ENCODE measurements at regions not wholly inside any gene's neighbourhood (a gene's known extent, or its start where the extent isn't known, plus 50 kb on each side); places are given as distances from the start of the nearest gene placed in this dataset.
"Not testable (repeated sequence)": the region's sequence is repeated elsewhere in the genome, so short reads cannot be mapped to it uniquely, and the experiment has no call there.

GRCh38 chr14:21791749-21792148 lies 118.1 kb upstream of the OR4E1 start:
- FAIRE-seq: no peak

GRCh38 chr14:21788687-21789086 lies 115.1 kb upstream of the OR4E1 start:
- FAIRE-seq: not testable (repeated sequence)

DNA sequence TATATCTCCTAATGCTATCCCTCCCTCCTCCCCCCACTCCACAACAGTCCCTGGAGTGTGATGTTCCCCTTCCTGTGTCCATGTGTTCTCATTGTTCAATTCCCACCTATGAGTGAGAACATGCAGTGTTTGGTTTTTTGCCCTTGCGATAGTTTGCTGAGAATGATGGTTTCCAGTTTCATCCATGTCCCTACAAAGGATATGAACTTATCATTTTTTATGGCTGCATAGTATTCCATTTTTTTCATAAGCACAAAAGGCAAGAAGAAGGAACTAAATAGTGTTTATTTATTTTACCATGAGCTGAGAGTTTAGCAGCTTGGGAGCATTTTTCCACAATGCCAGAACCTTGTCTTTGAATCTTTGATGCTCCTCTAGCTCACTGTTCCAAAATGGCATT lies 113.6 kb upstream of the OR4E1 start:
- not testable (repeated sequence) for FAIRE-seq

GRCh38 chr14:21781543-21781942 lies 107.9 kb upstream of the OR4E1 start:
- no peak for FAIRE-seq

GRCh38 chr14:21780429-21781084 lies 106.9 kb upstream of the OR4E1 start:
- FAIRE-seq: no peak

- FAIRE-seq: no peak
Measured at GRCh38 chr14:21771671-21772070, 98.1 kb upstream of the OR4E1 start.

DNA sequence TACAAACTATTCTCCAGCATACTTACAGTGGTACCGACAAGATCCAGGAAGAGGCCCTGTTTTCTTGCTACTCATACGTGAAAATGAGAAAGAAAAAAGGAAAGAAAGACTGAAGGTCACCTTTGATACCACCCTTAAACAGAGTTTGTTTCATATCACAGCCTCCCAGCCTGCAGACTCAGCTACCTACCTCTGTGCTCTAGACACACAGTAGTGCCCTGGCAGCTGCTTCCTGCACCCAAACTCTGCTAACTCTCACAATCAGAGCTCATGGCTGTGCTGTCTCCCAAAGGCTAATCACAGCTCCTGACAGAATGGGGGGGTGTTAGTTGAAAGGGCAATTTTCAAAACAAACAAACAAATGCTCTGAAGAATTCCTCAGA lies 95.2 kb upstream of the OR4E1 start:
- FAIRE-seq: no peak

DNA sequence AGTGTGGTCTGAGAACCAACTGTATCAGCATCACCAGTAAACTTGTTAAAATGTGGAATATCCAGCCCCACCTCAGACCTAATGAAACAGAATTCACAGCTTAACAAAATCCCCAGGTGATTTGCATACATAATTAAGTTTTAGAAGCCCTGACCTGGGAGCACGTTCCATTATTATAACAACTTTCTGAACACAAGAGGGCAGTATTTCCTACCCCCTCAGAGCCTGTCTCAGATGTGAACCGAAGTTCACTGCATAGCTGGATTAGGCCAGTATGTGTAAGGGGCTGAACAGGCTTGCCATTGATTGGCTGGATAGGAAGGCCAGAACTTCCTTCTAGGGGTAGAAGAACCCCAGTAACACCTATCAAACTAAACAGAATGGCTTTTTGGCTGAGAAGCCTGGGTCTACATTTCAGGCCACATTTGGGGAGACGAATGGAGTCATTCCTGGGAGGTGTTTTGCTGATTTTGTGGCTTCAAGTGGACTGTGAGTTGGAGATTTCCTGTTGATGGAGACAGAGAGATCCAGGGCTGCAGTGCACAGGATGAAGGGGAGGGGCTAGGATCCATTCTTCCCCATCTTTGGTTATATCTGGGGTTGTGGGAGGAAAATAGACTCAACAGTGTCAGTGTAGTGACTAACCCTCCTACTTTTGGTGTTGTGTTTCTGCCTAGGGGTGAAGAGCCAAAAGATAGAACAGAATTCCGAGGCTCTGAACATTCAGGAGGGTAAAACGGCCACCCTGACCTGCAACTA lies 94.7 kb upstream of the OR4E1 start:
- FAIRE-seq: no peak

GRCh38 chr14:21760360-21760759 lies 86.7 kb upstream of the OR4E1 start:
- FAIRE-seq: not testable (repeated sequence)

- FAIRE-seq: no peak
Measured at GRCh38 chr14:21749306-21749868, 75.8 kb upstream of the OR4E1 start.

DNA sequence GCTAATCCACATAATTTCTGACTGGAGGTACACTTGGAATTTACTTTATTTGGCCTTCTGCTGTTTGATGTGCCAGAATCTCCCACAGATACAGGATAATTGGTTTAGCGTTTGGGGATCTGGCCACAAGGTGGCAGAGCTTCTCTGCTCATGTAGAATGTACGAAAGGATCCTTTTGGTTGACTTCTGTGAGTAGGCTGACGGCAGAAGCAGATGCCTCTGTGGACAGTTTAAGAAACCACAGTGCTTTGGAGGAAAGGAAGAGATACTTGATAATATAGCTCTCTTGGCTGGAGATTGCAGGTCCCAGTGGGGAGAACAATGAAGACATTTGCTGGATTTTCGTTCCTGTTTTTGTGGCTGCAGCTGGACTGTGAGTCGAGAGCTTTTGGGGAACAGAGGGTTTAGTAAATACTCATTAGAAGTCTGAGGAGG lies 75.3 kb upstream of the OR4E1 start:
- FAIRE-seq: no peak

DNA sequence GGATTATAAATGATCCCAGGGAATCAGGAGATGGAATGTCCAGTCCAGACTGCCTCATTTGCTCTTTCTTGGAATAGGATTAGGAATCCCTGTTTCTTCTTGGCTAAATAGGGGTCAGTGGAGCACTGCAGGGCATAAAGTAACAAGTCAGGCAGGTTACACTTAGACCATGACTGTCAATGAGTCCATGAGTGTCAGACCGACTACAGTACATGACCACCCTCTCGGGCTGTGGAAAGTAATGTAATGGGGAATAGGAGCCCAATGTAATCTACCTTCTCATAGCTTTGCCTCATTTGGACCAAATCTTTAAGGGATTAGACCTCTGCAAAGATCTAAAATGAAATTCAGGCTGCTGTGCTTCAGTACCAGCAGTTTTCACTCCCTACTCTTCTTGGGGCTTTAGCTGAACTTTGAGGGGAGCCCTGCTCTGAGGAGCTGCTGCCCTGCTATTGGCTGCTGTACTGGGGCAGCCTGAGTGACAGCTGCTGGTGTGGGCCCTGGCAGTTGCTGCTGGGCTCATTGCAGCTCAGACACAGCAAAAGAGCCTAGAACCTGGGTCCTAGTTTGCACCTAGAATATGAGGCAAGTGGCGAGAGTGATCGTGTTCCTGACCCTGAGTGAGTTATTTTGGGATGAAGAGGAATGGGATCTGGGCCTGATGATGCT lies 62.2 kb upstream of the OR4E1 start:
- no peak for FAIRE-seq

DNA sequence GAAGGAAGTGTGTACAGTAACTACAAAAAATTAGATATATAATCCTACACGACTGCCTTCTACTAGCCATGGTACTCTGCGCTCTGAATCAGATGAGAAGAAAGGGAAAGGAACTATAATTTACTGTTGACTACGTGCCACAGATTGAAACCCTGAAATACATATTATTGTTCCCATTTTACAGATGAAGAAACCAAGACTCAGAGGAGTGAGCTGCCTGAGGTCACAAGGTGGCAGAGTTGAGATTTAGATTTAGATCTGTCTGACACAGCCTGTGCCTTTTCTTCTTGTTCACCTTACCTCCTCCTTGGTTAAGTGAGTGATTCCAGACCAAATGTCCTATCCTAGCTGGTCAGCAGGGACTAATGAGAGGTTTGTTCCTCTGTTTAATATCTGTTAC lies 61.6 kb upstream of the OR4E1 start:
- FAIRE-seq: no peak

- FAIRE-seq: no peak
Measured at GRCh38 chr14:21734457-21735074, 60.9 kb upstream of the OR4E1 start.

- FAIRE-seq: no peak
Measured at GRCh38 chr14:21729703-21730233, 56.1 kb upstream of the OR4E1 start.

- no peak for FAIRE-seq
Measured at GRCh38 chr14:21725250-21725649, 51.6 kb upstream of the OR4E1 start.

- no peak for FAIRE-seq
Measured at GRCh38 chr14:21724090-21724973, 50.7 kb upstream of the OR4E1 start.

- no peak for FAIRE-seq
Measured at GRCh38 chr14:21723431-21724045, 49.9 kb upstream of the OR4E1 start.
